ENCODE measurements at regions not wholly inside any gene's neighbourhood (a gene's known extent, or its start where the extent isn't known, plus 50 kb on each side); places are given as distances from the start of the nearest gene placed in this dataset.

DNA sequence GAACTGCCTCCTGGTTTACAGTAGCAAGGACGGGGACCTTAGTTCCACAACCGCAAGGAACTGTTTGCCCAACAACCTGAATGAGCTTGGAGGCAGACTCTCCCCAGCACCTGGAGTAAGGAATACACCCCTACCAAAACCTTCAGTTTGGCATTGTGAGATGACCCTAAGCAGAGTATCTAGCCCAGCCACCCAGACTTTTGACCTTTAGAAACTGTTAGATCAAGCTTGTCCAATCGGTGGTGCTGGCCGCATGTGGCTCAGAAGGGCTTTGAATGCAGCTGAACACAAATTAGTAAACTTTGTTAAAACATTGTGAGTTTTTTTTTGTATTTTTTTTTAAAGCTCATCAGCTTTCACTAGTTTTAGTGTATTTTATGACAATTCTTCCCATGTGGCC is 86.9 kb upstream of the C9orf72 start:
- in situ Hi-C loops (cut with HindIII; ENCODE audit: low pct_unique_long_range_greater_than_20kb, low sequenced_read_pairs) (no loop called here), intact Hi-C loops (cut with micrococcal nuclease; ENCODE audit: unreplicated experiment) (no loop called here)
- Histone ChIP-seq H3K27me3 (ENCODE audit: control insufficient read depth, insufficient read depth, low read length) (no peaks in the 10 kb centered on the region), H3K9me3 (ENCODE audit: control insufficient read depth, insufficient read depth, low read depth, low read length) (no peaks in the 10 kb centered on the region), H3K27ac (ENCODE audit: low read length) (no peak overlapping the region), H3K4me3 (ENCODE audit: low read depth in 2 of 2, low read length in 2 of 2) (no peak overlapping the region), H3K4me1 (ENCODE audit: control insufficient read depth, insufficient read depth, low read length) (no peaks in the 10 kb centered on the region), H3K36me3 (ENCODE audit: control insufficient read depth, insufficient read depth, low read length) (no peaks in the 10 kb centered on the region)
- BruUV-seq (replicated peaks), result no TSS peak
- ATAC-seq, result no peak
- POLR2A ChIA-PET, result no interaction called here
- CTCF ChIA-PET, result no interaction called here
- DNase-seq (ENCODE audit: low read depth, low spot score), result no peak
- TF ChIP-seq TCF7L2 (IDR thresholded peaks at IDR 0.05; ENCODE audit: low read depth, low read length) (no peak), SIN3A (IDR thresholded peaks at IDR 0.05; ENCODE audit: borderline replicate concordance, insufficient read depth, low read depth, low read length) (no peak), POLR2AphosphoS5 (IDR thresholded peaks at IDR 0.05; ENCODE audit: low read depth, low read length) (no peak)
- TF ChIP-seq, protein P1, sequence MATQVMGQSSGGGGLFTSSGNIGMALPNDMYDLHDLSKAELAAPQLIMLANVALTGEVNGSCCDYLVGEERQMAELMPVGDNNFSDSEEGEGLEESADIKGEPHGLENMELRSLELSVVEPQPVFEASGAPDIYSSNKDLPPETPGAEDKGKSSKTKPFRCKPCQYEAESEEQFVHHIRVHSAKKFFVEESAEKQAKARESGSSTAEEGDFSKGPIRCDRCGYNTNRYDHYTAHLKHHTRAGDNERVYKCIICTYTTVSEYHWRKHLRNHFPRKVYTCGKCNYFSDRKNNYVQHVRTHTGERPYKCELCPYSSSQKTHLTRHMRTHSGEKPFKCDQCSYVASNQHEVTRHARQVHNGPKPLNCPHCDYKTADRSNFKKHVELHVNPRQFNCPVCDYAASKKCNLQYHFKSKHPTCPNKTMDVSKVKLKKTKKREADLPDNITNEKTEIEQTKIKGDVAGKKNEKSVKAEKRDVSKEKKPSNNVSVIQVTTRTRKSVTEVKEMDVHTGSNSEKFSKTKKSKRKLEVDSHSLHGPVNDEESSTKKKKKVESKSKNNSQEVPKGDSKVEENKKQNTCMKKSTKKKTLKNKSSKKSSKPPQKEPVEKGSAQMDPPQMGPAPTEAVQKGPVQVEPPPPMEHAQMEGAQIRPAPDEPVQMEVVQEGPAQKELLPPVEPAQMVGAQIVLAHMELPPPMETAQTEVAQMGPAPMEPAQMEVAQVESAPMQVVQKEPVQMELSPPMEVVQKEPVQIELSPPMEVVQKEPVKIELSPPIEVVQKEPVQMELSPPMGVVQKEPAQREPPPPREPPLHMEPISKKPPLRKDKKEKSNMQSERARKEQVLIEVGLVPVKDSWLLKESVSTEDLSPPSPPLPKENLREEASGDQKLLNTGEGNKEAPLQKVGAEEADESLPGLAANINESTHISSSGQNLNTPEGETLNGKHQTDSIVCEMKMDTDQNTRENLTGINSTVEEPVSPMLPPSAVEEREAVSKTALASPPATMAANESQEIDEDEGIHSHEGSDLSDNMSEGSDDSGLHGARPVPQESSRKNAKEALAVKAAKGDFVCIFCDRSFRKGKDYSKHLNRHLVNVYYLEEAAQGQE (IDR thresholded peaks at IDR 0.05; ENCODE audit: insufficient read depth in 1 of 2, low read depth in 2 of 2, low read length in 1 of 2), result no peak
- TF ChIP-seq, protein P2, sequence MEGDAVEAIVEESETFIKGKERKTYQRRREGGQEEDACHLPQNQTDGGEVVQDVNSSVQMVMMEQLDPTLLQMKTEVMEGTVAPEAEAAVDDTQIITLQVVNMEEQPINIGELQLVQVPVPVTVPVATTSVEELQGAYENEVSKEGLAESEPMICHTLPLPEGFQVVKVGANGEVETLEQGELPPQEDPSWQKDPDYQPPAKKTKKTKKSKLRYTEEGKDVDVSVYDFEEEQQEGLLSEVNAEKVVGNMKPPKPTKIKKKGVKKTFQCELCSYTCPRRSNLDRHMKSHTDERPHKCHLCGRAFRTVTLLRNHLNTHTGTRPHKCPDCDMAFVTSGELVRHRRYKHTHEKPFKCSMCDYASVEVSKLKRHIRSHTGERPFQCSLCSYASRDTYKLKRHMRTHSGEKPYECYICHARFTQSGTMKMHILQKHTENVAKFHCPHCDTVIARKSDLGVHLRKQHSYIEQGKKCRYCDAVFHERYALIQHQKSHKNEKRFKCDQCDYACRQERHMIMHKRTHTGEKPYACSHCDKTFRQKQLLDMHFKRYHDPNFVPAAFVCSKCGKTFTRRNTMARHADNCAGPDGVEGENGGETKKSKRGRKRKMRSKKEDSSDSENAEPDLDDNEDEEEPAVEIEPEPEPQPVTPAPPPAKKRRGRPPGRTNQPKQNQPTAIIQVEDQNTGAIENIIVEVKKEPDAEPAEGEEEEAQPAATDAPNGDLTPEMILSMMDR (IDR thresholded peaks at IDR 0.05), result no peak

DNA sequence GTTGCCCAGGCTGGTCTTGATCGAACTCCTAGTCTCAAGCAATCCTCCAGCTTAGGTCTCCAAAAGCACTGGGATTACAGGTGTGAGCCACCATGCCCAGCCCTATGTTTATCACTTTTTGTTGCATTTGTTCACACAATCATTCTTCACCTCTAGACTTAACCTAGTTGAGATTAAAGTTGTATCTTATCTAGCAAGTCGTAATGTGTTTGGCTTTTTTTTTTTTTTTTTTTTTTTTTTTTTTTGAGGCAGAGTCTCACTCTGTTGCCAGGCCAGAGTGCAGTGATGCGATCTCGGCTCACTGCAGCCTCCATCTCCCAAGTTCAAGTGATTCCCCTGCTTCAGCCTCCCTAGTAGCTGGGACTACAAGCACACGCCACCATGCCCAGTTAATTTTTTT is 90.2 kb upstream of the C9orf72 start:
- Histone ChIP-seq H3K9me3 (ENCODE audit: control insufficient read depth, insufficient read depth, low read depth, low read length) (no peaks in the 10 kb centered on the region), H3K36me3 (ENCODE audit: control insufficient read depth, insufficient read depth, low read length) (no peaks in the 10 kb centered on the region), H3K4me3 (ENCODE audit: low read depth in 2 of 2, low read length in 2 of 2) (no peak overlapping the region), H3K4me1 (ENCODE audit: control insufficient read depth, insufficient read depth, low read length) (no peaks in the 10 kb centered on the region), H3K27me3 (ENCODE audit: control insufficient read depth, insufficient read depth, low read length) (no peaks in the 10 kb centered on the region), H3K27ac (ENCODE audit: low read length) (no peak overlapping the region)
- POLR2A ChIA-PET, result interaction anchor here (0.7 kb wide), 1 partner anchor 1630 kb away, joined by 13 read pairs; no protein-coding TSS in a partner anchor
- TF ChIP-seq TCF7L2 (IDR thresholded peaks at IDR 0.05; ENCODE audit: low read depth, low read length) (no peak), POLR2AphosphoS5 (IDR thresholded peaks at IDR 0.05; ENCODE audit: low read depth, low read length) (no peak), SIN3A (IDR thresholded peaks at IDR 0.05; ENCODE audit: borderline replicate concordance, insufficient read depth, low read depth, low read length) (no peak)
- TF ChIP-seq, protein P1 (IDR thresholded peaks at IDR 0.05; ENCODE audit: insufficient read depth in 1 of 2, low read depth in 2 of 2, low read length in 1 of 2), result no peak
- TF ChIP-seq, protein P2 (IDR thresholded peaks at IDR 0.05), result no peak
- intact Hi-C loops (cut with micrococcal nuclease; ENCODE audit: unreplicated experiment) (no loop called here), in situ Hi-C loops (cut with HindIII; ENCODE audit: low pct_unique_long_range_greater_than_20kb, low sequenced_read_pairs) (no loop called here)
- BruUV-seq (replicated peaks), result no TSS peak
- DNase-seq (ENCODE audit: low read depth, low spot score), result no peak
- CTCF ChIA-PET, result no interaction called here
- no peak for ATAC-seq
